Bronchial epithelial cell (primary cell): ENCODE measurements at regions not wholly inside any gene's neighbourhood (a gene's known extent, or its start where the extent isn't known, plus 50 kb on each side); places are given as distances from the start of the nearest gene placed in this dataset.

ENCODE experiments used
- DNase-seq: peaks from one replicate; pipeline ENCODE4 v3.0.0-alpha.2; 2010; ENCODE audit warnings: low read depth
- FAIRE-seq: peaks from 2 replicates; lab custom pipeline; 2011; peaks lifted over from hg19 to GRCh38; lab: Jason Lieb, UNC
- H3K27me3 ChIP-seq: 2 replicates; pipeline ENCODE4 v1.5.1; 2011; ENCODE audit warnings: low read length; ENCODE audit not compliant: control insufficient read depth, insufficient read depth
- H3K36me3 ChIP-seq: 2 replicates; pipeline ENCODE4 v1.5.1; 2011; ENCODE audit warnings: low read length; ENCODE audit not compliant: control insufficient read depth, insufficient read depth
- H3K4me3 ChIP-seq: 2 replicates; pipeline ENCODE4 v1.5.1; 2011; ENCODE audit warnings: mild to moderate bottlenecking, low read depth, low read length, control low read depth
- TF ChIP-seq, protein P1 (sequence below): IDR thresholded peaks from 2 replicates; pipeline ENCODE4 v1.5.1; 2011; ENCODE audit warnings: mild to moderate bottlenecking, moderate library complexity, low read length, control low read depth, inconsistent platforms; ENCODE audit not compliant: insufficient read depth, severe bottlenecking

DNA sequence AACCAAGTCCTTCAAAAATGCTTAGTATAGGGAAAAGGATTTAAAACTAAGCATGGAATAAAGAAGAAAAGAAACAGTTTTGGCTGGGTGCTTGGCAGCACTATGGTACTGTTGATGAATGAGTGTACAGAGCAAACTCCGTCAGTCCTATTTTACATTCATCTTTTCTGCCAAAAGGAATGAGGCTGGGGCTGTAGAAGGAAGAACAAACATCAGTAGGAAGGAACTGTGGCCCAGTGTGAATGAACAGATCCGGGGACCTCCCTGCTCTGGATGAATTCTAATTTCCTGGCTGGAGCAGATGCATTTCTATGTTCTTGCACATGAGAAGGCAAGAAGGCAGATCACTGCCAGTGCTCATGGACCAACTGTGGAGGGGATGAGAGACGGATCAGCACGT is 474.0 kb upstream of the MEIS1 start:
- TF ChIP-seq, protein P1, sequence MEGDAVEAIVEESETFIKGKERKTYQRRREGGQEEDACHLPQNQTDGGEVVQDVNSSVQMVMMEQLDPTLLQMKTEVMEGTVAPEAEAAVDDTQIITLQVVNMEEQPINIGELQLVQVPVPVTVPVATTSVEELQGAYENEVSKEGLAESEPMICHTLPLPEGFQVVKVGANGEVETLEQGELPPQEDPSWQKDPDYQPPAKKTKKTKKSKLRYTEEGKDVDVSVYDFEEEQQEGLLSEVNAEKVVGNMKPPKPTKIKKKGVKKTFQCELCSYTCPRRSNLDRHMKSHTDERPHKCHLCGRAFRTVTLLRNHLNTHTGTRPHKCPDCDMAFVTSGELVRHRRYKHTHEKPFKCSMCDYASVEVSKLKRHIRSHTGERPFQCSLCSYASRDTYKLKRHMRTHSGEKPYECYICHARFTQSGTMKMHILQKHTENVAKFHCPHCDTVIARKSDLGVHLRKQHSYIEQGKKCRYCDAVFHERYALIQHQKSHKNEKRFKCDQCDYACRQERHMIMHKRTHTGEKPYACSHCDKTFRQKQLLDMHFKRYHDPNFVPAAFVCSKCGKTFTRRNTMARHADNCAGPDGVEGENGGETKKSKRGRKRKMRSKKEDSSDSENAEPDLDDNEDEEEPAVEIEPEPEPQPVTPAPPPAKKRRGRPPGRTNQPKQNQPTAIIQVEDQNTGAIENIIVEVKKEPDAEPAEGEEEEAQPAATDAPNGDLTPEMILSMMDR = no peak
- H3K4me3 ChIP-seq = no peak overlapping the region
- FAIRE-seq (no peak), DNase-seq (no peak)
- H3K27me3 ChIP-seq = no peaks in the 10 kb centered on the region
- no peaks in the 10 kb centered on the region for H3K36me3 ChIP-seq

DNA sequence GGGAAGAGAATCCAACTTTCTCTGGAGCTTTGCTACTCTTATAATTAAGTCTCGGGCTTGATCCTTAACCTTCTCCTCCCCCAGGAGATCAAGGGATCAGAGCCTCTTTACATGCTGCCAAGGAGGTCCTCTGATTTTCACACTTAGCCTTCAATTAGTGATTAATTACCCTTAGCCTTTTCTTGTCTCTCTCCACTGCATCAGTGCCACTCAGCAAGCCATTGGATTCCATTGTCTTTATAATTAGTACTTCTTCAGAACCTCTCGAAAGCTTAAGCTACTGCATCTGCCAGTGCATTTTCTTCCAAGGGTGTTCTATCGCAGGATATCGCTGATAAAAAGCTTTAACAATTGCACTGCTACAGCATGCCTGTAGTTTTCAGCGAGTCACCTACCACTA is 477.0 kb upstream of the MEIS1 start:
- TF ChIP-seq, protein P1 = no peak
- FAIRE-seq (no peak), DNase-seq (no peak)
- Histone ChIP-seq H3K36me3 (no peaks in the 10 kb centered on the region), H3K4me3 (no peak overlapping the region), H3K27me3 (no peaks in the 10 kb centered on the region)

DNA sequence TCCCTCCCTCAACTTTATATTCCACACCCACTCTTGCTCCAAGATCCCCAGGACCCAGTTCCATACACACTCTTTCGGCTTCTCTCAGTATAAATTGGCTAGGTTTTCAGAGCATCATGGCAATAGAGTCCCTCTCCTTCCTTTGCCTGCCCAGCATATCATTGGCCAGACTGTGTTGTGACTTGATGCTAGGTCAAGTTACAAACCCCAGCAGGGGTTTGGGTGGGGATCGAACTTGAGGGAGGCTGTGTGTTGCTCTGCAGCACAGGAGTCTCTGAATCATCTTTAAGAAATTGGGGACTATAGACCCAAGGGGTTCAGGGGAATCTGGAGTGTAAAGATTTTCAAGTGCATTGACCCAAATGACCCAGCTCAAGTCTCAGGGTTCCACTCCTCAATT is 477.5 kb upstream of the MEIS1 start:
- Histone ChIP-seq H3K36me3 (no peaks in the 10 kb centered on the region), H3K27me3 (no peaks in the 10 kb centered on the region), H3K4me3 (no peak overlapping the region)
- TF ChIP-seq, protein P1 = no peak
- DNase-seq (no peak), FAIRE-seq (no peak)

DNA sequence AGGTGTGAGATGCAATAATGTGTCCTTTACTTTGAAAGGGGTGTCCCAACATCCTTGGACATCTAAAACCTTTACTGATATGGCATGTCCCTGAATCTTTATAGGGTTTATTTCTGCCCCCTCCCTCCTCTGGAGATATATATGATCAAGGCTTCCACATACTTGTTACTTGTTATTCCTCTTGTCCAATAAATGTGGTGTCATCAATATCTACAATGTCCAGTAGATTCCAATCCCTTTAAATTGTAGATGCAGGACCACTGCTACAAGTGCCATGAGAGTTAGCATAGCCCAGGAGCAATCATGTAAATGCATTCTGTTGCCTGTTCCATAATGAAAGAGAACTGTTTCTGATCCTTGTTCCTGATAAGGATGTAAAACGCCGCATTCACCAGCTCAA is 479.7 kb upstream of the MEIS1 start:
- FAIRE-seq (no peak), DNase-seq (no peak)
- H3K4me3 ChIP-seq = no peak overlapping the region
- TF ChIP-seq, protein P1 = no peak
- no peaks in the 10 kb centered on the region for H3K27me3 ChIP-seq
- no peaks in the 10 kb centered on the region for H3K36me3 ChIP-seq

DNA sequence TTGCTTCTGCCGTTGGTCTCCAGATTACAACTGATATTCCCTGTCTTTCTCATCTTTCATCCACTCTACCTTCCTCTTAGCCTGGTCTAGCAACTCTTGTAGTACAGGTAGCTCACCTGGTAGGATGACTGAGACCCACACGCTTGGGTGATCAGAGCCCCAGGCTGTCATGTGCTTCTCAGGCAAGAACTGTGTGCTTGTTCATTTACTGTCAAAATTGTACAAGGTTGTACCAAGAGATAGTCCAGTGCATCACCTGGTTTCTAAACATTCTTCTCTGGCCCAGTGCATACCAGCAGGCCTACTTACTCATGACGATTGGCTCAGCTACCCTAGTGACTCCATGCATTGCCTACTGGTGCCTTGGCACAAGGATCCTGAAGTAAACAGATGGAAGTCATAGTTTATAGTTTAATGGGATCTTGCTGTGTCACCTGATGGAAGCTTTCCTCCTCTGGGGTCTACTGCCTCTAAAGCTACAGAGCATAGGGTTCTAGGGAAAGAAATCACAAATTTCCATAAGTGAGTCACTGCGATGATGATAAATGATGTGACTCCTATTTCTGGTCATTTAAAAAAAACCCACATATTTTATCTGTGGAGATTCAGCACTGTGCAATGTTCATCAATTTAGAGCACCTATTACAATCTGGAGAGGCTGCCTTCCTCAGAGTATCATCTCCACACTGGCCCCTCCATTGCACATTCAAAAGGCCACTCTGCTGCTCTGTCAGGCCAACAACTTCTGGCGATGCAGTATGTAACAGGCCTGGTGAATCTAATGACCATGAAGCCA is 481.8 kb upstream of the MEIS1 start:
- no peaks in the 10 kb centered on the region for H3K27me3 ChIP-seq
- no peak for DNase-seq
- no peaks in the 10 kb centered on the region for H3K36me3 ChIP-seq
- peak; percentile 85 for FAIRE-seq
- H3K4me3 ChIP-seq = no peak overlapping the region
- TF ChIP-seq, protein P1 = no peak

DNA sequence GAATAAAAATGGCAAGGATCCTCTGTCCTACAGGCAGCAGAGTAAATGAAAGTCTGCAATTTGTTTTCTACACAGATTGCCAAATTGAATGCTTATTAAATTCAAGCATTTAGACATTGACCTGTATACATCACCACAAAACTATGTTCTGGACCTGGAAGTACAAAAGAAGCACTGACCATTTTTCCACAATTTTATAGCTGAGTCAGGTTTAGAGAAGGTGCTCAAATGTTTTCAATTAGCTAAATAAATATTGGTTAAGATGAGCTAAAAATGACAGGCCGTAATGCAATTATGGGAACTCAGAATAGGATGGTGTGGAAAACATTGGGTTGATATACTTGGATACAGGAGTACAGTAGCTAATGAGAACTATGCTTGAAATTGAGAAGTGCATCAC is 490.7 kb upstream of the MEIS1 start:
- Histone ChIP-seq H3K4me3 (no peak overlapping the region), H3K27me3 (no peaks in the 10 kb centered on the region), H3K36me3 (no peaks in the 10 kb centered on the region)
- no peak for FAIRE-seq
- no peak for DNase-seq
- TF ChIP-seq, protein P1 = no peak
